Lung (tissue), 11 donors: ENCODE measurements at regions not wholly inside any gene's neighbourhood (a gene's known extent, or its start where the extent isn't known, plus 50 kb on each side); places are given as distances from the start of the nearest gene placed in this dataset.
"Not testable (repeated sequence)": the region's sequence is repeated elsewhere in the genome, so short reads cannot be mapped to it uniquely, and the experiment has no call there.

Experiments used
- ATAC-seq: fragments of 200-7000 bp; cut with Tn5 transposase; one replicate; pipeline ENCODE4 v1.9.1; 2020; ENCODE audit warnings: moderate number of reproducible peaks; ENCODE audit not compliant: insufficient read depth, low FRiP score
- DNase-seq, 3 donors: peaks; one replicate each; pipeline ENCODE4 v3.0.0-alpha.2; 2013 to 2017
- H3K27ac ChIP-seq, 2 donors: one replicate each; pipeline ENCODE4 v1.5.1; 2013; ENCODE audit warnings: mild to moderate bottlenecking in 2 of 2, moderate library complexity in 2 of 2, control low read depth in 1 of 2, inconsistent platforms in 1 of 2, low read depth in 1 of 2, low read length in 1 of 2
- H3K27me3 ChIP-seq, 3 donors: one replicate each; pipeline ENCODE4 v1.5.1; 2013; ENCODE audit warnings: low read length in 2 of 3; ENCODE audit not compliant: control insufficient read depth in 3 of 3, insufficient read depth in 3 of 3
- H3K36me3 ChIP-seq, 4 donors: one replicate each; pipeline ENCODE4 v1.5.1; 2013; ENCODE audit warnings: low read length in 4 of 4, mild to moderate bottlenecking in 1 of 4, moderate library complexity in 1 of 4; ENCODE audit not compliant: control insufficient read depth in 4 of 4, insufficient read depth in 4 of 4
- H3K4me1 ChIP-seq, 5 donors: one replicate each; pipeline ENCODE4 v1.5.1; 2013; ENCODE audit warnings: low read length in 5 of 5, mild to moderate bottlenecking in 2 of 5, moderate library complexity in 1 of 5; ENCODE audit not compliant: control insufficient read depth in 5 of 5, insufficient read depth in 5 of 5
- H3K4me3 ChIP-seq: one replicate; pipeline ENCODE4 v1.5.1; 2013; ENCODE audit warnings: mild to moderate bottlenecking, control low read depth, moderate library complexity
- H3K9ac ChIP-seq, 2 donors: one replicate each; pipeline ENCODE4 v1.5.1; 2013; ENCODE audit warnings: low read length in 2 of 2, control low read depth in 1 of 2; ENCODE audit not compliant: insufficient read depth in 1 of 2
- H3K9me3 ChIP-seq, 4 donors: one replicate each; pipeline ENCODE4 v1.5.1; 2013; ENCODE audit warnings: low read length in 3 of 4, mild to moderate bottlenecking in 1 of 4, moderate library complexity in 1 of 4; ENCODE audit not compliant: control insufficient read depth in 4 of 4, insufficient read depth in 3 of 4
- CTCF ChIP-seq: IDR thresholded peaks from 2 replicates; pipeline ENCODE4 v1.5.1; 2012; ENCODE audit warnings: mild to moderate bottlenecking; ENCODE audit errors: control extremely low read depth, extremely low read depth
- WGBS, 2 donors: extraction: QIAGEN DNeasy Blood & Tissue Kit; methylation state at CpG; one replicate each; pipeline ENCODE4 v1.1.7; 2013; 5-methylcytosine and 5-hydroxymethylcytosine counted together
- donor health status: control.
- donor health status: control.
- donor health status: Bipolar disorder and iron deficiency.
- donor health status: healthy.
- donor health status: DM: yes; HTN: yes; CAD: no.

- Histone ChIP-seq H3K36me3 (no peaks in the 10 kb centered on the region), H3K4me3 (no peak overlapping the region), H3K4me1 (no peaks in the 10 kb centered on the region), H3K27me3 (no peaks in the 10 kb centered on the region), H3K27ac (no peak overlapping the region), H3K9ac (no peak overlapping the region), H3K9me3 (no peaks in the 10 kb centered on the region)
- no peak for TF ChIP-seq CTCF
- DNase-seq = no peak
- no peak for ATAC-seq
- WGBS, 2 donors = 81 to 82% methylated on average over 1 of the region's 1 CpG
Observed at GRCh38 chr3:18211116-18211515, 214.0 kb downstream of the SATB1 start.

- ATAC-seq (no peak), DNase-seq (no peak)
- Histone ChIP-seq H3K27ac (no peak overlapping the region), H3K4me3 (no peak overlapping the region), H3K36me3 (no peaks in the 10 kb centered on the region), H3K27me3 (no peaks in the 10 kb centered on the region), H3K9me3 (no peaks in the 10 kb centered on the region), H3K4me1 (no peaks in the 10 kb centered on the region), H3K9ac (no peak overlapping the region)
- WGBS, 2 donors = 39 to 61% methylated on average over 3 of the region's 3 CpGs
- no peak for TF ChIP-seq CTCF
Observed at GRCh38 chr3:18208856-18209255, 216.3 kb downstream of the SATB1 start.

GRCh38 chr3:18208091-18208490, 217.0 kb downstream of the SATB1 start:
- Histone ChIP-seq H3K27ac (no peak overlapping the region), H3K9ac (no peak overlapping the region), H3K4me1 (no peaks in the 10 kb centered on the region), H3K36me3 (no peaks in the 10 kb centered on the region), H3K9me3 (no peaks in the 10 kb centered on the region), H3K4me3 (no peak overlapping the region), H3K27me3 (no peaks in the 10 kb centered on the region)
- no peak for TF ChIP-seq CTCF
- WGBS, 2 donors = 39 to 56% methylated on average over 2 of the region's 2 CpGs
- ATAC-seq (no peak), DNase-seq (no peak)

- Histone ChIP-seq H3K4me3 (no peak overlapping the region), H3K27me3 (no peaks in the 10 kb centered on the region), H3K9me3 (no peaks in the 10 kb centered on the region), H3K27ac (no peak overlapping the region), H3K9ac (no peak overlapping the region), H3K4me1 (no peaks in the 10 kb centered on the region), H3K36me3 (no peaks in the 10 kb centered on the region)
- WGBS, 2 donors = 88 to 93% methylated on average over 3 of the region's 3 CpGs
- ATAC-seq (no peak), DNase-seq (no peak)
- TF ChIP-seq CTCF = no peak
Observed at GRCh38 chr3:18207226-18207625, 217.9 kb downstream of the SATB1 start.

- not testable (repeated sequence) for H3K27me3 ChIP-seq, H3K27ac ChIP-seq, DNase-seq, H3K9ac ChIP-seq, H3K4me1 ChIP-seq, ATAC-seq, H3K36me3 ChIP-seq, H3K4me3 ChIP-seq, H3K9me3 ChIP-seq
- 93 to 96% methylated on average over 9 of the region's 9 CpGs for WGBS, 2 donors
Observed at GRCh38 chr3:18205701-18206100, 219.4 kb downstream of the SATB1 start.
